Endothelial cell of umbilical vein (primary cell): ENCODE measurements at regions not wholly inside any gene's neighbourhood (a gene's known extent, or its start where the extent isn't known, plus 50 kb on each side); places are given as distances from the start of the nearest gene placed in this dataset.

ENCODE experiments used
- EZH2 ChIP-seq: IDR thresholded peaks from 2 replicates; pipeline ENCODE4 v1.6.1; 2012; ENCODE audit warnings: borderline replicate concordance, low read depth, mild to moderate bottlenecking, moderate library complexity, low read length, inconsistent platforms; ENCODE audit not compliant: severe bottlenecking
- FOS ChIP-seq: IDR thresholded peaks from 2 replicates; pipeline ENCODE4 v1.6.1; 2011; ENCODE audit warnings: mild to moderate bottlenecking, low read length, moderate library complexity, borderline replicate concordance; ENCODE audit not compliant: insufficient read depth
- JUN ChIP-seq: IDR thresholded peaks from 2 replicates; pipeline ENCODE4 v1.6.1; 2011; ENCODE audit warnings: borderline replicate concordance, low read depth; ENCODE audit not compliant: insufficient read length, insufficient read depth
- MYC ChIP-seq: IDR thresholded peaks from one replicate; pipeline ENCODE4 v1.6.1; 2011; ENCODE audit warnings: mild to moderate bottlenecking, low read depth, low read length
- POLR2A ChIP-seq: IDR thresholded peaks from 2 replicates; pipeline ENCODE4 v1.6.1; 2012; ENCODE audit warnings: low read depth, mild to moderate bottlenecking, control low read depth, low read length
- POLR2AphosphoS5 ChIP-seq: IDR thresholded peaks from 2 replicates; pipeline ENCODE4 v1.6.1; 2012; ENCODE audit warnings: low read depth, mild to moderate bottlenecking, control low read depth, low read length, moderate library complexity; ENCODE audit not compliant: insufficient read depth
- TF ChIP-seq, protein P1 (sequence below), 2 donors: IDR thresholded peaks; 1 replicate in 1 of 2; 2 replicates in 1 of 2; pipeline ENCODE4 v1.5.1; 2011; ENCODE audit warnings: low read length in 2 of 2, mild to moderate bottlenecking in 2 of 2, moderate library complexity in 2 of 2, control low read depth in 1 of 2, inconsistent platforms in 1 of 2, low read depth in 1 of 2; ENCODE audit not compliant: insufficient read depth in 1 of 2; ENCODE audit errors: extremely low read depth in 1 of 2
- TF ChIP-seq, protein P2 (sequence below): IDR thresholded peaks from 2 replicates; pipeline ENCODE4 v1.6.1; 2011; ENCODE audit not compliant: insufficient read depth, insufficient read length

DNA sequence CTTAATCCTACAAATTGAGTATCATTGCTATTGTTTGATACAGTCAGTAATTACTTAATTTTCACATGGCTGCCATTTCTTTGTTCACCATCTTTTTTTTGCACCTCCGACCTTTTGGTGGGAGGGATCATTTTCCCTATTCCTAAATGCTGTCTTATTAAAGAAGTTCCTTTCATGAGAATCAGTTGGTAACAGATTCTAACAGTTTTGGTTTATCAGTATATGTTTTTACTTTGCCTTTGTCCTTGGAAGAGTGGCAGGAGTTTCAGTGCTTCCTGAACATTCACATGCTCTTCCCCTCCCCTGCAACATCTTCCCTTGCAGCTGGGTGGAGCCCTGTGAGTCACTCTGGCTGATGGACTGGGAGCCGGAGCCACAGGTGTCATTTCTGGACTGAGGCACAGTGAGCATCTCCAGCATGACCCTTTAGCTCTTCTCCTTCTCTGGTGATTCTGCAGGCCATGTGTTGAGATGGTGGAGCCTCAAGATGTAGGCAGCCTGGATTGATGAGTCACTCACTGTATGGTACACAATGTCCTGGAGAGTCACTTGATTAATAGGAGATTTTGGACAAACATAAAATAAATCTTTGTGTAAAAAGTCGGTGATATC lies 217.7 kb downstream of the URB2 start:
- TF ChIP-seq, protein P1, sequence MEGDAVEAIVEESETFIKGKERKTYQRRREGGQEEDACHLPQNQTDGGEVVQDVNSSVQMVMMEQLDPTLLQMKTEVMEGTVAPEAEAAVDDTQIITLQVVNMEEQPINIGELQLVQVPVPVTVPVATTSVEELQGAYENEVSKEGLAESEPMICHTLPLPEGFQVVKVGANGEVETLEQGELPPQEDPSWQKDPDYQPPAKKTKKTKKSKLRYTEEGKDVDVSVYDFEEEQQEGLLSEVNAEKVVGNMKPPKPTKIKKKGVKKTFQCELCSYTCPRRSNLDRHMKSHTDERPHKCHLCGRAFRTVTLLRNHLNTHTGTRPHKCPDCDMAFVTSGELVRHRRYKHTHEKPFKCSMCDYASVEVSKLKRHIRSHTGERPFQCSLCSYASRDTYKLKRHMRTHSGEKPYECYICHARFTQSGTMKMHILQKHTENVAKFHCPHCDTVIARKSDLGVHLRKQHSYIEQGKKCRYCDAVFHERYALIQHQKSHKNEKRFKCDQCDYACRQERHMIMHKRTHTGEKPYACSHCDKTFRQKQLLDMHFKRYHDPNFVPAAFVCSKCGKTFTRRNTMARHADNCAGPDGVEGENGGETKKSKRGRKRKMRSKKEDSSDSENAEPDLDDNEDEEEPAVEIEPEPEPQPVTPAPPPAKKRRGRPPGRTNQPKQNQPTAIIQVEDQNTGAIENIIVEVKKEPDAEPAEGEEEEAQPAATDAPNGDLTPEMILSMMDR (IDR thresholded peaks at IDR 0.05; ENCODE audit: extremely low read depth in 1 of 2, insufficient read depth in 1 of 2, low read depth in 1 of 2, low read length in 2 of 2): no peak
- TF ChIP-seq POLR2A (no peak), POLR2AphosphoS5 (no peak), EZH2 (no peak), JUN (peak; percentile 6), MYC (no peak), FOS (peak; percentile 33)
- TF ChIP-seq, protein P2, sequence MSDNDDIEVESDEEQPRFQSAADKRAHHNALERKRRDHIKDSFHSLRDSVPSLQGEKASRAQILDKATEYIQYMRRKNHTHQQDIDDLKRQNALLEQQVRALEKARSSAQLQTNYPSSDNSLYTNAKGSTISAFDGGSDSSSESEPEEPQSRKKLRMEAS: no peak
